WTC11 (cell line): ENCODE measurements at regions not wholly inside any gene's neighbourhood (a gene's known extent, or its start where the extent isn't known, plus 50 kb on each side); places are given as distances from the start of the nearest gene placed in this dataset.

Experiments used
- ATF2 ChIP-seq: sonication (generic); formaldehyde crosslinking; IDR thresholded peaks from 2 replicates; pipeline ENCODE4 v1.8.1; 2022; ENCODE audit warnings: low read depth, missing genetic modification reagents, borderline replicate concordance
- CBFB ChIP-seq: sonication (generic); formaldehyde crosslinking; IDR thresholded peaks from 2 replicates; pipeline ENCODE4 v1.8.1; 2022; ENCODE audit warnings: mild to moderate bottlenecking, low read depth, missing genetic modification reagents
- CDX4 ChIP-seq: fragments of 250-450 bp; sonication (Bioruptor Pico); IDR thresholded peaks from 2 replicates; pipeline ENCODE4 v1.9.0; 2021; ENCODE audit warnings: moderate library complexity, mild to moderate bottlenecking, inconsistent platforms, borderline replicate concordance
- CTCF ChIP-seq: fragments of 200-600 bp; IDR thresholded peaks from 2 replicates; pipeline ENCODE4 v1.8.0; 2022; ENCODE audit warnings: antibody characterized with exemption
- ESRRA ChIP-seq: sonication (generic); formaldehyde crosslinking; IDR thresholded peaks from 2 replicates; pipeline ENCODE4 v1.8.1; 2022; ENCODE audit warnings: mild to moderate bottlenecking, missing genetic modification reagents, borderline replicate concordance
- ETV6 ChIP-seq: sonication (generic); formaldehyde crosslinking; IDR thresholded peaks from 2 replicates; pipeline ENCODE4 v1.8.1; 2022; ENCODE audit warnings: mild to moderate bottlenecking, missing genetic modification reagents
- FOXP4 ChIP-seq: sonication (generic); formaldehyde crosslinking; IDR thresholded peaks from 2 replicates; pipeline ENCODE4 v1.8.0; 2022; ENCODE audit warnings: mild to moderate bottlenecking, missing genetic modification reagents
- GTF2I ChIP-seq: fragments of 250-450 bp; sonication (Bioruptor Pico); conservative IDR thresholded peaks from 2 replicates; pipeline ENCODE4 v1.4.0; 2021; ENCODE audit warnings: mild to moderate bottlenecking
- HMGXB4 ChIP-seq: sonication (generic); formaldehyde crosslinking; IDR thresholded peaks from 2 replicates; pipeline ENCODE4 v1.8.1; 2023; ENCODE audit warnings: mild to moderate bottlenecking, moderate library complexity, missing genetic modification reagents
- JUN ChIP-seq: sonication (generic); formaldehyde crosslinking; IDR thresholded peaks from 2 replicates; pipeline ENCODE4 v1.8.0; 2023; ENCODE audit warnings: mild to moderate bottlenecking, missing genetic modification reagents
- MAX ChIP-seq: sonication (generic); formaldehyde crosslinking; IDR thresholded peaks from 2 replicates; pipeline ENCODE4 v1.8.0; 2022; ENCODE audit warnings: mild to moderate bottlenecking, missing genetic modification reagents
- NR1H2 ChIP-seq: sonication (generic); formaldehyde crosslinking; IDR thresholded peaks from 2 replicates; pipeline ENCODE4 v1.9.0; 2021; ENCODE audit warnings: mild to moderate bottlenecking, moderate library complexity, missing genetic modification reagents
- TEAD1 ChIP-seq: sonication (generic); formaldehyde crosslinking; IDR thresholded peaks from 2 replicates; pipeline ENCODE4 v1.8.0; 2022; ENCODE audit warnings: mild to moderate bottlenecking, missing genetic modification reagents
- ZNF263 ChIP-seq: sonication (generic); formaldehyde crosslinking; IDR thresholded peaks from 2 replicates; pipeline ENCODE4 v1.8.1; 2022; ENCODE audit warnings: low read depth, mild to moderate bottlenecking, moderate library complexity, missing genetic modification reagents

- TF ChIP-seq CTCF (no peak), MAX (CRISPR knock-in tag) (no peak), GTF2I (CRISPR knock-in tag) (no peak), FOXP4 (no peak), ATF2 (CRISPR knock-in tag) (no peak), HMGXB4 (CRISPR knock-in tag) (no peak), CBFB (CRISPR knock-in tag) (no peak), ESRRA (no peak), NR1H2 (CRISPR knock-in tag) (no peak), TEAD1 (CRISPR knock-in tag) (no peak), CDX4 (CRISPR knock-in tag) (no peak), ZNF263 (no peak), ETV6 (CRISPR knock-in tag) (no peak), JUN (no peak)
Observed at GRCh38 chr7:84251277-84251781, 56.7 kb upstream of the SEMA3A start.
